ENCODE measurements at regions not wholly inside any gene's neighbourhood (a gene's known extent, or its start where the extent isn't known, plus 50 kb on each side); places are given as distances from the start of the nearest gene placed in this dataset.

DNA sequence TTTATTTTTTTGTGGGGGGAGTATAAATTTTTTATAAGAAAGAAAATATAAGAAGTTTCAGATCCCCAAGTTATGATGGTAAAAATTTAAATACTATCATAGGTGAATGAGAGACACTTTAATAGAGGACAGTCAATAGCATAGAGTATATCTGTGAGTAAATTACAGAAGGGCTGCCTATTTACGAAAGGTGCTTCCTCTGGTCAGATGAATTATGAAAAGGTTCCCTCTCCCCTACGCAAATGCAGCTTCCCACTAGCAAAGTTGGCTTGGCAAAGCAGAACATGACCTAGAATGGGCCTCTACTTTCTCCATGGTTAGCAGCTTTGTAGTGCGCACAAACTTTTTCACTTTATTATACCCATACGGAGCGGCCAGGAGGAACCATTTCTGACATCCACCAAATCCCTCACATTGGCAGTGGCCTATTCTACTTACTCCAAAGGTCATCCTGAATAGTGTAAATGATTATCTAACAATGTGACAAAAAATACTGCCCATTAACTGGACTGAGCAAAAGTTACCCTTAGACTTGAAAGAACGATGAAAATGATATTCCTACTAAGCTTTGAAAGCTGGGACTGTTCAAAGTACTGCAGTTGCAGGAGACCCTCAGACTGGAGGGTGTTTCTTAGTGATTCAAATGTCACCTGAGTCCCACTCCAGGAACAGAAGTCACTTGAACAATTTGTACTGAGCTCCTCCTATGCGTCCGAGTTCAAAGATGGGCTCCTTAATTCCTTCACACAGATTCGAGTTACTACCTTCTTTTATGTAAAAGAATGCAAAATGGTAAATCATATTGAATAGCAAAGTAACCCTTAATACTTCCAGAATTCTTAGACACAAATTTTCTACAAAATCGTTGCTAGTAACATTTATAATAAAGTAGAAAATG lies 148.5 kb downstream of the NOL4 start:
- no peak for TF ChIP-seq CTCF (IDR thresholded peaks at IDR 0.05)
- H3K4me1 ChIP-seq: no peaks in the 10 kb centered on the region
- H3K36me3 ChIP-seq: no peaks in the 10 kb centered on the region
- DNase-seq (ENCODE audit: low spot score): no peak
- no peak overlapping the region for H3K27ac ChIP-seq
- H3K27me3 ChIP-seq: no peaks in the 10 kb centered on the region
- no peaks in the 10 kb centered on the region for H3K9me3 ChIP-seq
- H3K4me3 ChIP-seq: no peak overlapping the region

- no peak for TF ChIP-seq CTCF (IDR thresholded peaks at IDR 0.05)
Measured at GRCh38 chr18:34061226-34061625, 163.5 kb downstream of the NOL4 start.

DNA sequence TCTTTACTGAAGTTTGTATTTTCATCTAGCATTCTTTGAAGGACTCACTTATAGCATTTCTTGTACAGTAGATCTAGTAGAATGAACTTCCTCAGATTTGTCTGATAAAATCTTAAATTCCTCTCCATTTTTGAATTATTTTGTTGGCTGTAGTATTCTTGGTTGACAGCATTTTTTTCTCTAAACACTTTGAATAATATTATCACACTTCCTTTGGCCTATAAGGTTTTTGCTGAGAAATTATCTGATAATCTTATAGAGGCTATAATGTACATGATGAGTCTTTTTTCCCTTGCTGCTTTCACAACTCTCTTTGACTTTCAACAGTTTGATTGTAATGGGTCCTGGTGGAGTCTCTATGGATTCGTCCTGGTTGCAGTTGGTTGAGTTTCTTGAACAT lies 169.5 kb downstream of the NOL4 start:
- H3K27me3 ChIP-seq: no peaks in the 10 kb centered on the region
- no peak overlapping the region for H3K4me3 ChIP-seq
- H3K4me1 ChIP-seq: no peaks in the 10 kb centered on the region
- TF ChIP-seq CTCF (IDR thresholded peaks at IDR 0.05): no peak
- no peak overlapping the region for H3K27ac ChIP-seq
- peaks cover 0 to 7% of the 10 kb centered on the region in 2 donors for H3K9me3 ChIP-seq
- H3K36me3 ChIP-seq: no peaks in the 10 kb centered on the region
- no peak for DNase-seq (ENCODE audit: low spot score)

More at GRCh38 chr18:34061226-34061625, 163.5 kb downstream of the NOL4 start:
- H3K9me3 ChIP-seq: no peaks in the 10 kb centered on the region
- H3K27ac ChIP-seq: no peak overlapping the region
- no peak overlapping the region for H3K4me3 ChIP-seq
- H3K27me3 ChIP-seq: no peaks in the 10 kb centered on the region
- H3K4me1 ChIP-seq: no peaks in the 10 kb centered on the region
- no peaks in the 10 kb centered on the region for H3K36me3 ChIP-seq
- no peak for DNase-seq (ENCODE audit: low spot score)

- Histone ChIP-seq H3K4me3 (no peak overlapping the region), H3K9me3 (peaks cover 0 to 7% of the 10 kb centered on the region in 2 donors), H3K27ac (no peak overlapping the region), H3K27me3 (no peaks in the 10 kb centered on the region), H3K36me3 (no peaks in the 10 kb centered on the region), H3K4me1 (no peaks in the 10 kb centered on the region)
- TF ChIP-seq CTCF (IDR thresholded peaks at IDR 0.05): no peak
- no peak for DNase-seq (ENCODE audit: low spot score)
Measured at GRCh38 chr18:34050661-34051060, 174.1 kb downstream of the NOL4 start.

DNA sequence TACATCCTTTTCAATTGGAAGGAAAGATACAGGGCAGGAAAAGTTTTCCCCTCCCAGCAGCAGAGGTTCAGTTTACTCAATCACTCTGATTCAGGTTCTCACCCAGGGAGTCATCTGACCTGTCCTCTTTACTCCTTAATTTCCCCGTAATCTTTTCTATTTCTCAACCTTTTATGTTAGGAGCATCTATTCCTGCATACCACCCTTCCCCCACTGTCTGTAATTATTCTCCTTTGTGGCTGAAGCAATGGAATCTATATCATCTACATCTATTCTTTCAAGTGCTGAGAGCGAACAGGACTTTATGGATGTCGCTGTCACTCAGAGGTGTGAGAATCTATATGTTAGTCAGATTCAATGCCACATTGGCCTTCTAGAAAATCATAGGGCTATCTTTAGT lies 175.2 kb downstream of the NOL4 start:
- Histone ChIP-seq H3K4me3 (no peak overlapping the region), H3K27me3 (no peaks in the 10 kb centered on the region), H3K9me3 (no peaks in the 10 kb centered on the region), H3K4me1 (no peaks in the 10 kb centered on the region), H3K27ac (no peak overlapping the region), H3K36me3 (no peaks in the 10 kb centered on the region)
- no peak for TF ChIP-seq CTCF (IDR thresholded peaks at IDR 0.05)
- DNase-seq (ENCODE audit: low spot score): no peak

- Histone ChIP-seq H3K27me3 (no peaks in the 10 kb centered on the region), H3K4me1 (no peaks in the 10 kb centered on the region), H3K4me3 (no peak overlapping the region), H3K36me3 (no peaks in the 10 kb centered on the region), H3K27ac (no peak overlapping the region), H3K9me3 (no peaks in the 10 kb centered on the region)
- TF ChIP-seq CTCF (IDR thresholded peaks at IDR 0.05): no peak
- no peak for DNase-seq (ENCODE audit: low spot score)
Measured at GRCh38 chr18:34048423-34048822, 176.3 kb downstream of the NOL4 start.
